ENCODE measurements at regions not wholly inside any gene's neighbourhood (a gene's known extent, or its start where the extent isn't known, plus 50 kb on each side); places are given as distances from the start of the nearest gene placed in this dataset.

DNA sequence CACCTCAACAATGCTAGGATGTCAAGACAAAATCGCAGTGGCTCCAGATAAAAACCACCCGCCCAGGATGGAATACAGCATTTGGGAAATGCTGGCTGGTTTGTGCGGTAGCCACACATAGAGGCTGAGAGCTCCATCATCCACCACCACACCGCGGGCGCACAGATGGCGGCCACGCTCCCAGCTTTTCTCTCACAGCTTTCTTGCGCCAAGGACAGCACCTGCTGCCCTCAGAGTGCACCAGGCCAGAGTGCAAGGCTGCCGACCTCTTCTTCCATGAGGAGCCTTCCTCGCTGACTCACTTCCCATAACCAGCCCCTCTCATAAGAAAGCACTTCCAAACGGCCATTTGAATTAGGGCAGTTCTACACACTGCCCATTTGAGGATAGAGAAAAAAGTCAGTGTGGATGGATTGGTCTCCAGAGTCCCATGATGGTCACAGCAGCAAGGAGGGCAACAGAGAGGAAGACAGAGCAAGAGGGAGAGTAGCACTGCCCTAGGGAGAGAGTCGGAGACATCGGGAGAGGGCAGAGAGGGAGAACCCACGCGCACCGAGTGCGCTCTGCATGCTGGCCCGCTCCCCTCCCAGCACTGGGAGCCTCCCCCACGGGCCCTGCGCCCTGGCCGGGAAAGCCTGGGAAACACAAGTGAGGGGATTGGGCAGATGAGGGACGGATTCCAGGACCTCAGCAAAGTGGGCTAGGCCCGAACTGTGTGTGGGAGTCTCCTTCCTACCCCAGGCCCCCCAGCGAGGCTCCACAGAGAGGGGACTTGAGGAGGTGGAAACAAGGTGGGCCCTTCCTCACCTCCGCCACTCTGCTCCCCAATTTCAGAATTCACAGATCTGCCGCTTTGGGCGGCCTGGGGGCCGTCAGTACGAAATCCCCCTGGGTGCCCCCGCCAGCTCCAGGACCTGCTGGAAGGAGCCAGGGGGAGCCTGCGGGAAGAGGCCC, 156.9 kb downstream of the USP12 start:
- no peak for DNase-seq

DNA sequence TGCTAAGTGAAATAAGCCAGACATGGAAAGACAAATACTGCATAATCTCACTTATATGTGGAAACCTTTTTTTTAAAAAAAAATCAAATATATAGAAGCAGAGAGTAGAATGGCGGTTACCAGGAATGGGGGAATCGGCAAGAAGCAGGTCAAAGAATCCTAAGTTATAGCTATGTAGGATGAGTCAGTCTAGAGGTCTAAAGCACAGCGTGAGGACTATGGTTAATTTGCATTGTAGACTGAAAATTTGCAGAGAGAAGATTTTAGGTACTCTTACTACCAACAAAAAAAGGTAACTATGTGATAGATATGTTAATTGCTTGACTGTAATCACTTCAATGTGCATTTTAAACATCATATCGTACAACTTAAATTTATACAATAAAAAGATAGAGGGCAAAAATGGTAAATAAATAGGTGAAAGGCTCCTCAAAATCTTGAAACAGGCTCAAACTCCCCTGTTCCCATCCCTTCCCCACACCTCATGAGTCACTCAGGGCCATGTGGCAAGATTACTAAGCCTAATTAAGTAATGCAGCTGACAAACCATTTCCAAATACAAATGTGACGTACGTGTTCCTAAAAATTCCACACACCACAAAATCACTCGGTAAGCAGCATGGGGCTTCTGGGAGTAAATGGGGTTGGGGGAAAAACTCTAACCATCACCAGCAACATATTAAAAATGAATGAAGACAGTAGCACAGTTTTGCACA, 159.0 kb downstream of the USP12 start:
- no peak for DNase-seq

DNA sequence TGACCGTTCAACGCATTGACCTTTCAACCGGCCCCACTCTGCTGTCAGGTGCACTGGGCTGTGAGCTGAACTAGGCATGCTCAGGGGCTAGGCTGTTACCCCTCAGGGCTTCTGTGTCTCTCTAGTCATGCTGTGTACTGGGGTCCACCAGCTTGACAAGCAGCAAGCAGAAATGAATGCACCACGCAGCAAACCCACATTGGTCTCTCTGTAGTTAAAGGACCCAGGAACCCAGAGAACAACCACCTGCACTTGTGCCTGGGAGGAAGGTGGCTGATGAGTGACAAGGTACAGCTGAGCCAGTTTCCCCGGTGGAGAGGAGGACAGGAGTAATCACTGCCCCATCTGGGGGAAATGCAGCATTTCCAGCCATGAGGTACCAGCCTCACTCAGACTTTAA, 159.9 kb downstream of the USP12 start:
- no peak for DNase-seq

DNA sequence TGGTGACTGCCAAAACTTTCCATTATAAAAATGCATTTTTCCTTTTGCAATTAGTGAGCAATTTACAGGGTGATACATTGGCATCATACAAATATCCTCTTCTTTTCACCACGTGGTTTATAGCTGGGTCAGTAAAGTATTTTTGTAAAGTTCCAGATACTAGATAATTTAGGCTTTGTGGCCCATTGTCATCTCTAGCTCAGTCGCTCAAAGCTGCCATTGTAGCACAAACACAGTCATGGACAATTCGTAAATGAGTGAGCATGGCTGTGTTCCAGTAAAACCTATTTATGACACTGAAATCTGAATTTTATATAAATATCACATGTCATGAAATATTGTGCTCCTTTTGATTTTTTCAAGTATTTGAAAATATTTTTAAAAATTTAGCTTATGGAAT, 162.9 kb downstream of the USP12 start:
- DNase-seq: no peak

DNA sequence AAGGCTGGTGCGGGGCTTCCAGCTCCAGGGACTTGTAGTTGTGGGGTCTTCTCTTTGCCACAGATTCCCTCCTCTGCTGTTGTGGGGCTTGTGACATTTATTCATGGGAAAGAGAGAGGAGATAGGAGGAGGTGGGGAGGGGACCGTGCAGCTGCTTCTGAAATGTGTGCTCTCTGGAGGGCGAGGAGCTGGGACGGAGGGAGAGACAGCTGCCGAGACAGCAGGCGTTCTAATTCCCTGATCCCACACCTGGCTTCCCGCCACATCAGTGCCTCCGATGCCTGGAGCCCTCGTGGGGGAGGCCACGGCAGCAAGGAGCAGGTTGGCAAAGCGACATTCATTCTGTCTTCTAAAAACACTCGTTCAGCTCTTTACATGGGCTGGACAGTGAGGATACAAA, 164.4 kb downstream of the USP12 start:
- no peak for DNase-seq

DNA sequence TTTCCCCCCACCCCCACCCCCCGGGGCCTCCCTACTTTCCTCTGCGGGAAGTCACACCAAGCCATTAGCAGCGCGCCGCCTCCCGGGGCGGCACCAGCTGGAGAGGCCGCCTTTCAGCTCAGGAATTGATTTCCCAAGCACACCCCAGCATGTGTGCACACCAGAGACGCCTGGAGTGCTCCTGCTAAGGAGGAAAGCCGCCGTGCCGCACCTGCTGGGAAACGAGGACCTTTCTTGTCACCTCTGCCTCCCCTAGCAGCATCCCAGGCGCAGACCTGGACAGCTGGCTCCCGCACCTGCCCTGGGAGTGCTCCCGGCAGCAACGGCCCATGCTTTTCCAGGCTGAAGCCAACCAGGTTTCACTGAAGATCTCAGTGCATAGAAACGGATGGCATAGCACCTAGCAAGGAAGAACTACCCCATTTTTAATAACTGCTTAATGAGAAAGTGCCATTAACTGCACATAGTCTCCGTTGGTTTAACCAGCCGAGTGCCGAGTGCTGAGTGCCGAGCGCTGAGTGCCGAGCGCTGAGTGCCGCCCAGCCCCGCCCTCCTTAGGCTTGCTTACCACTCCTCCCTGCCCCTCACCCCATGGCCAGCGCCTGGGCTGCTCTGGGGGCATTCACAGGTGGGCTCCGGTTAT, 165.0 kb downstream of the USP12 start:
- no peak for DNase-seq

DNA sequence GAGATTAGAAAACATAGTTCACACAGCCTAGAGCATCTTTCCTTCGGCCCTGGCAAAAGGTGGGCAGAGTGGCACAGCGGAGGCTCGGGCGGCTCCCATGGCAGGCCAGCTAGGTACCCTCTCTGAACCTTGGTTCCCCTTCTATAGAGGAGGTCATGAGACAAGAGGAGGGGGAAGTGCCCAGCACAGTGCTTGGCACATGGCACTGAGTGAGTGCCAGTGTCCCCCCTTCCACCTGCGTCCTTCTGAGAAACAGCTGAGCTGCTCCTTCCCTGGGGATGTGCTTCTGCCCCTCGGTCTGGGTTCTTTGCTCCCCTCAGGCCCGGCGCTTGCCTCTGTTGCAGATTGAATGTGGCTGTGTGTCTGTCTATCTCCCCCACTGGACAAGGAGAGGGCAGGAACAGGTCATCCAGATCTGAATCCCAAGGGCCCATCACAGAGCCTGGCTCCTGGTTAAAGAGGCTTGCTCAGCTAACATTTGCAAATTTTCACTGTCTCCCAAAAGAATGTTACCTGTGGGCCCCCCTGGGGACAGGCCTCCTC, 165.6 kb downstream of the USP12 start:
- no peak for DNase-seq

DNA sequence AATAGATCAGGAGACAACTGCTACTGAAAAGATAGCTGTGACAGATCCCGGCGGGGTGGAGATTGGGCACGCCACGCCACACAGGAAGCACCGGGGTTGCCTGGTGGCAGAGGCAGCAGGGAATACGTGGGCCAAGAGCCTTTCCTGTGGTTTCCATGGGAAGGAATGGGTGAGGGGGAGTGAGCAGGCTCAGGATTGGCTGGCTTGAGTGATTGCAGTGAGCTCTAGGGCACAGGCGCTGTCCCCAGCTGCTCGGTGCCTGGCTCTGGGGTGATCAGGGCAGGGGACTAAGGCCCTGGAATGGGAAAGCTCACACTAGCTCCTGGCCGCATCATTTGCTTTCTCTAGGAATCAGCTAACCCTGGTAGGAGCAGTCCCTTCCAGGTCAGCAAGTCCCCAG, 166.1 kb downstream of the USP12 start:
- DNase-seq: no peak

DNA sequence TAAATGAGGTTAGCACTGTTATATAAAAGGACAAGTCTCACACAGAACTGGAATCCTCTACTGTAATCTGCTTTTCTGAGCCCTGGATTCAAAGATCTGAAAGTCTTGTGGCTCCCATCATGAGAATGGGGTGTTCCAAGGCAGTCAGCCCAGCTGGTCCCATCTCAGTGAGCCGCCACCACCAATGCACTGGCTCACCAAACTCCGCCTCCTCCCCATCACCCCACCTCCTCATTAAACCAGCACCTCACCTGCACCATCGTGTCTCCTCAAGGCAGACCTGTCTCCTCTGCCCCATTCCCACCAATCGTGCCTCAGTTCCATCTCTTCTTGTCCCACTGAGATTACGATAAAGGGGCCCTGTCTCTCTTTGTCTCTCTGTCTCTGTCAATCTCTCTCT, 166.7 kb downstream of the USP12 start:
- no peak for DNase-seq

DNA sequence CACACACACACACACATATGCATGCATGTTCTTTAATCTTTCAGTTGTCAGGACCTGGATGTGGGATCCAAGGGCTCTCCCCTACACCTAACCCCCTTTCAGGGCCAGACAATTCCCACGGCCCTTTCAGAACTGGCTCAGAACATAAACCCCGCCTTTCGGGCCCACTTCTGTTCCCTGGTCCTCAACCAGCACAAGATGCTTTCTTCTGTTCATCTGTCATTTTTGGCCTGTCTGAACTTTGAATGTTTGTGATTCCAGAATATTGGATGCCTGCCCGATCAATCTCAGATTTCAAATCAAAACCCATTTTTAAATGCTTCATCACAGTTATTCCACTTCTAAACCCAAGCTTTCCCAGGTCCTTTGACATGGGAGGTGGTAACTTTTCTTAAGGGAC, 167.3 kb downstream of the USP12 start:
- DNase-seq: no peak

DNA sequence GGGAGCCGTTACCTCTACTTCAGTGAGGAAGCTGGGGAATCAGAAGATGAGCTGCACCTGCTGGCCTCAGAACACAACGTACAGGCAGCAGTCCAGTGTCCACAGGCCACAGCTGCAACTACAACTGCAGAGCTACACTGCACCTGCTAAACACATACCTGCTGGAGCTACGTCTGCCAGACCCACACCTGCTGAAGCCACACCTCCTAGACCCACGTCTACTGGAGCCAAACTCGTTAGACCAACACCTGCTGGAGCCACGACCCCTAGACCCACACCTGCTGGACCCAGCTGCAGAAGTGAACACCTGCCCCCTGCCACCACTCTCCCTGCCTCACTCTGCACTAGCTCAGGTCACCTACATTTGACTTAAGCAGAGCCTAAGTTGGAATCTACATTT, 169.9 kb downstream of the USP12 start:
- DNase-seq: no peak

DNA sequence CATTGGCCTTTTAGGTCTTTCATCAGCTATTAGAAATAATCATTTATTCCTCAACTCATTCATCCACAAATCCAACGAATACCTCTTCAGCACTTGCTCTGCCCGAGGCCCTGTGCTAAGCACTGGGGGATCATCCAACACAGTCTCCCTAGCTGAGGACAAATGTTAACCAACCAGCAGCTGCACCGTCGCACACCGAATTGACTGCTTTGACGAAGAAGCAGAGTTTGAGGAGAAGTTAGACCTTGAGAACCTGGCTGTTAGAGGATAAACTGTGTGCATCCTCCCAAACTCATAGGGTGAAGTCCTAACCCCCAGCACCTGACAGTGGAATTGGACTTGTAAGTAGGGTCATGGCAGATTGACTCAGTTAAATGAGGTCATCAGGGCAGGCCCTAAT, 170.9 kb downstream of the USP12 start:
- no peak for DNase-seq

DNA sequence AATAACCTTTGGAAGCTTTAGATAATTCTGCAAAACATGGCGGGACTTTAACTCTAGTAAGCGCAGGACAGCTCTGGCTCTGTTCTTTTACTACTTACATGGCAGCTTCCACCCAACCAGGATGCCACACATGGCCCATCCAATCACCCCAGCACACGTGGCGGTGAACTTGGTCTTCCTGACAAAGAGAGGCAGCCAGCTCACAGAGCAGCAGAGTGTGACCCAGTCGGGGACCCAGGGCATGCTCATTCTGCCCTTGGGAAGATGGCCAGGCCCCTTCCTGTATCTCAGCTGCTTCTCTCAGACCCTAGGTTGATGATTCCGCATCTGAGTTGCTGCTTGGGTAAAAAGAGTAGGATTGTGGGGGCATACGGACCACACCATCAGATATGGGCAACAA, 172.1 kb downstream of the USP12 start:
- no peak for DNase-seq

DNA sequence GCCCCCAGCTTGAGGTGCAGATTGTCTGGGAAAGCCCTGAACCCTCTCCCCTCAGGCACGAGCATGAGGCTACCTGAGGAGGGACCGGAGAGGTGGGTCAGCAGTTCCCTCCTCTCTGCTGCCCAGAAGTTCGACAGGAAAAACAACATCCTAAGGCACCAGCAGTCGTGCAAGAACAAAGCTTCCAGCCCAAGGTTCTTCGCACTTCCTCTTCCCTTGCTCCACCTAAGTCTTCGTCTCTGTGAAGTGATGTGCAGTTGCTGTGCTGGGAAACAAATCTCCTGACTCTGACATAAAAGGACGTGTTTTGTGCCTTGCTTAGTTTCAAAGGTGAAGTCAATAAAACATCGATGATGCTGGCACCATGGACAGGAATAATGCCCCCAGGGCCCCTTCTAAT, 173.3 kb downstream of the USP12 start:
- DNase-seq: no peak

DNA sequence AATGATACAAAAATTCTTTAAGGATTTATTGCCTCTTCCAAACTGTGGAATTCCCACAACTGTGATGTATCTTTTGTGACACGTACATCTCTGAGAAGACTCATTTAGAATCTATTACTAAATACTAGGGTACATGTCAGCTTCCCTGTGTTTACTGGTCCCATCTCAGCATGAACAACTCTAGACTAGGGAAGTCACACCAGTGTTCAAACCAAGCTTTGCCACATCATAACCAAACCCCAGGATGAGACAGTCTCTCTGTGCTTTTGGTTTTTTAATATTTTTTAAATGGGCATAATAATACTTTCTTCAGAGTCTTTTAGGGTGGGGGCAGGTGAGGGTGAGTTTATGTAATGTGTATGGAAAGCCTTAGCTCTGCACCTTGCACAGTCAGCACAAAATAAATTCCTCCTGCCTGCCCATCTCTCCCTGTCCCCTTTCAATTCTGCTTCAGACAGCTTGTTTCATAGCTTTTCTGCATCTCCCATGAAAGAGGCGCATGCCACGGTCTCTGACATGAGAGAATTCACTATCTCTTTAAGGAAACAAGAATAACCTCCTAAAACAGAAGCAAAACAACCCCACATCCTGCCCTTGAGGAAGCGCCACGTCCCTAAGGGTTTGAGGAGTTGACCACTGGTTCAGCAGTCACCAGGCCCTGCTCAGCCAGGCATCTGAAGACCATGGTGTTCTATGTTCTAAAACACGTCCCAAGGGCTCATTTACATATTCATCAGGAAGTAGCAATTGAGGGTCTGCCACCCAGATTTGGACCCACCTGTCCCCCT, 174.5 kb downstream of the USP12 start:
- no peak for DNase-seq

DNA sequence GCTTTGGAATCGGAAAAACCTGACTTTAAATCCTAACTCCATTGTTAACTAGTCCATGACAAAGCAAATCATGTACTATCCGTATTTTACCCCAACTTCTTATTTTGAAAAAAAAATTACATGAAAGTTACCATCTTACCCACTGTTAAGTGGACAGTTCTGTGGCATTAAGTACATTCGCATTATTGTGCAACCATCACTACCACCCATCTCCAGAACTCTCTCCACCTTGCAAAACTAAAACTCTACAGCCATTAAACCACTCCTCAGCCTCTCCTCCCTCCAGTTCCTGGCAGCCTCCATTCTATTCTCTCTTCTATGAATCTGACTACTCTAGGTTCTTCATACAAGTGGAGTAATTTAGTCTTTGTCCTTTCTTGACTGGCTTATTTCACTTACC, 176.5 kb downstream of the USP12 start:
- no peak for DNase-seq

DNA sequence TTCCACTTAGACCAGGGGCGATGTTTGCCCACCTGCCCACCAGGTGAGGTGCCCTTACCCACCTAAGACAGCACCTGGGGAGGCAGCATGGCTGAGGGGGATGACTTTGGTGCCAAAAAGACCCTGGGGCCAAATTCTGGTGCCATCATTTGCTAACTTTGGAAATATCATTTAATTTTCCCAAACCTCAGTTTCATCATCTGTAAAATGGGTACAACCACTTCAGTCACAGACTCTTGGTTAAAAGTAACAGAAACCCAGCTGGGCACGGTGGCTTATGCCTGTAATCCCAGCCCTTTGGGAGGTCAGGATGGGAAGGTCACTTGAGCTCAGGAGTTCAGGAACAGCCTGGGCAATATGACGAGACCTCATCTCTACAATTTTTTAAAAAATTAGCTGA, 177.8 kb downstream of the USP12 start:
- DNase-seq: no peak

DNA sequence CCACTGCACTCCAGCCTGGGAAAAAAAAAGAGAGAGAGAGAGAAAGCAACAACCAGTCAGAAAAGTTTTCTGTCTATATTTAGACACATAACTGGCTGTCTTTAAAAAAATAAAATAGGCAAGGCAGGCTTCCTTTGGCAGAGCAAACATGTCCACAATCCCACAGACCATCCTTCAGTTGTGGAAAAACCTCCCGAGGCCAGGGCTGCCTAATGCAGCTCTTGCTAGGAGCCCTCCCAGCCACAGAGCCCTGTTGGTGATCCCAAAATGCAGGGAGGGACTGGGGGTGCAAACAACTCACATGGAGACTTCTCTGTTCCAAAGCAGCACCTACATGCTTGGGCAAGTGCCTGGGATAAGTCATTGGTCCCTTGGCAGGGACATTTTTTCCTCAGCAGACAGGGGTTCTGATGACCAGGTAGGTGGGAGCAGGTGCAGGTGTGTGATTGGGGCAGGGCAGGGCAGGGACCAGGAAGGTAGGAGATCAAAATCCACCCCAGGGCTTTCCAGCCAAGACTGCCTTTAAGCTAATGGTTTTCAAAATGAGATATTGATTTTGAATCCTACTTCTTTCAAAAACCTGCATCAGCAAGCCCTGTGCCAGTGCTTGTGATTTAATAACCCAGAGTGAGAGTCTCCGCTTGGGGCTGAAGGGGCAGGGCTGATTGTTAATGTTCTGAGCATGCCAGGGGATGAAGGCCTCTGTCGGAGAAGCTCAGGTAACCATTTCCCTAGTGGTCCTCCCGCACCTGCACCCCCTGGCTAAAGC, 178.5 kb downstream of the USP12 start:
- no peak for DNase-seq

DNA sequence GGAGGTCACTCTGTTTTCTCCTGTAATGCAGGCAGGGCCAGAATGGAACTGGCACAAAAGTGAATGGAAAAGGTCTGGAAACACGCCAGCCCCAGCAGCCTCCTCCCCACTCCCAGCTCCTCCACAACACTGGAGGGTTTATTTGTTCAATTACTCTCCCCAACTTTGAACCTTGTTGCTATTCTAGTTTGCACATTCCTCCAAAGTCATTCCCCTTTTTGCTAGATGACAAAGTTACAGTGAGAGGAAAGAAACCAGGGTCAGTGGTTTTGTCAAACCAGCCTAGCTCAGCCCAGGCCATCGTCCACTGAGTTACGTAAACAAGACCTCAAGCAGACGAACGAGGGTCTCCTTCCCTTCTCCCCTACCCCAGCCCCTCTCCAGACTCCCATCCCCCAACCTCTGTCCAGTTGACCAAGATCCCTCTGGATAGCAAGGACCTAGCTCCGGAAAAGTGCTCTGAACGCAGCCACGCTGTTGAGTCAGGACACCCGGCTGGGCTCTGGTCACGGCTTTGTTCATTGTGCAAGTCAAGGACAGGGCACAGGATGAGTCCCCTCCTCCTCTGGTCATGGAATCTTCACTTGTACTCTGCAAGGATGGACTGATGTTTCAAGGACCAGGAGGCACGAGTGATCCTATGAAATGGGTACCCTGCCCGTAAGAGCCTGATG, 180.0 kb downstream of the USP12 start:
- no peak for DNase-seq

DNA sequence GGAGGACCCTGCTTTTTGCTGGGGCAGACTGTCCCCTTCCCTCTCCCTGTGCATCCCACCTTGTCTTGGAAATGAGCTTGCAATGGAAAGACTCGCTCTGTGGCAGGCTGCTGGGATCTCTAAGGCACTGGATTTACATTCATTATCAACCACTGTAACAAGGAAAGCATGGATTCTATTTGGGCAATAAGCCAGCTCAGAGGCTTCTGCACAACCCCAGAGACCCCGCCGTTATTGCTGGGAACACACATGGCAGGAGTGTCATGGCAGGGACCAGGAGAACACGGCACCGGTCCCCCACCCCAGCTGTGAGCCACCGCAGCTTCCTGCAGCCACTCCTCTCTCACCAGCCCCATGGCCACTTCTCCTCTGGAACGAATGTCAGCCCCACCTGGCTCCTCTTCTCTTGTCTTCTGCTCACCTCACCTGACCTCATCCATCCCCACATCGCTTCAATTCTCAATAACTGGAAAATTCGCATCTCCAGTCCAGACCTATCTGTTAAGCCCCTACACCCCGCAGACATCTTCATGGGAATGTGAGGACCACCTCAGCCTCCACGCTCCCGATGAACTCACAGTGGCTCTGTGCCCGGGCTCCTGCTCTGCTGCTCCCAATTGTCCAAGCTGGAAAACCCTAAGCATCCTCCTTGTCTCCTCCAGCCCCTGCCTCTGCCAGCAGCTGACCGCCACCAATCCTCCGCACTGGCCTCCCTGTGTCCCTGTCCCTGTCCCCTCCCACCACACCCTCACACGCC, 181.5 kb downstream of the USP12 start:
- no peak for DNase-seq
